SK-N-SH (cell line): ENCODE measurements at regions not wholly inside any gene's neighbourhood (a gene's known extent, or its start where the extent isn't known, plus 50 kb on each side); places are given as distances from the start of the nearest gene placed in this dataset.

ENCODE experiments used
- CTCF ChIP-seq: fragments of 200-600 bp; sonication (generic); IDR thresholded peaks from 2 replicates; pipeline ENCODE4 v1.6.1; 2017; ENCODE audit warnings: antibody characterized with exemption, mild to moderate bottlenecking, moderate library complexity
- EP300 ChIP-seq, 2 experiments: IDR thresholded peaks; 2 replicates each; pipeline versions ENCODE4 v1.4.0 to v1.6.1; 2012; ENCODE audit warnings: borderline replicate concordance in 1 of 2, low read depth in 1 of 2, low read length in 1 of 2
- FOXM1 ChIP-seq: IDR thresholded peaks from 2 replicates; pipeline ENCODE4 v1.4.0; 2012; ENCODE audit warnings: low read depth, mild to moderate bottlenecking
- PBX3 ChIP-seq: IDR thresholded peaks from 2 replicates; pipeline ENCODE4; 2012
- POLR2AphosphoS5 ChIP-seq: IDR thresholded peaks from 2 replicates; pipeline ENCODE4 v1.6.1; 2012; ENCODE audit warnings: low read depth, low read length
- RFX5 ChIP-seq: IDR thresholded peaks from 2 replicates; pipeline ENCODE4 v1.6.1; 2012; ENCODE audit warnings: mild to moderate bottlenecking, improper control_type of control experiment, low read length
- SIN3A ChIP-seq: IDR thresholded peaks from 2 replicates; pipeline ENCODE4 v1.6.1; 2012; ENCODE audit warnings: low read depth, mild to moderate bottlenecking, low read length, moderate library complexity, borderline replicate concordance
- ZBTB33 ChIP-seq: IDR thresholded peaks from 2 replicates; pipeline ENCODE4 v1.4.0; 2012; ENCODE audit warnings: low read depth, borderline replicate concordance

- no peak for TF ChIP-seq RFX5
- TF ChIP-seq SIN3A = no peak
- TF ChIP-seq ZBTB33 = no peak
- no peak for TF ChIP-seq CTCF
- no peak for TF ChIP-seq EP300 (IDR thresholded peaks at IDR 0.05; ENCODE audit: borderline replicate concordance in 1 of 2, low read depth in 1 of 2, low read length in 1 of 2)
- TF ChIP-seq PBX3 = no peak
- TF ChIP-seq FOXM1 = no peak
- no peak for TF ChIP-seq POLR2AphosphoS5
Observed at GRCh38 chr20:40108321-40108720, 580.7 kb downstream of the MAFB start.
